ENCODE measurements at regions not wholly inside any gene's neighbourhood (a gene's known extent, or its start where the extent isn't known, plus 50 kb on each side); places are given as distances from the start of the nearest gene placed in this dataset.

DNA sequence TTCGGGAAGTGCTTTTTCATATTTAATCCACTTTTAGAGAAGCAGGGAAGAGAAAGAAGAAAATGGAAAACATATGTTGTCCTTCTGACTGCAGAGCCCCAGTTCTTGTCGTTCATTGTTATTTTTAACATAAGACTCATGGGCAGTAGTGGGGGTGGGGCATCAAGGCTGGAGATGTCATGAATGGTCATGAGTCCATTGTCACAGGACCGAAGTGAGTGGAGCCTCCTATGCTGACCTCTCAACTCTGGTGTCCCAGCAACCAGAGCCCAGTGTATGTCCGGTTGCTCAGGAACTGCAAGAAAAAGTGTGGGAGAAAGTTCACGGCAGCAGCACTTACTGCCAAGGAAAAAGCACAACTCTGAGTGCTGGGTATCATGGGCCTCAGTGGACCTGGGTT, 108.6 kb downstream of the BANF2 start:
- peaks cover 2 to 45% (median 10%) of the 10 kb centered on the region in 5 donors for H3K4me1 ChIP-seq (ENCODE audit: control insufficient read depth in 5 of 5, insufficient read depth in 5 of 5, low read length in 5 of 5)
- H3K4me3 ChIP-seq, result no peak overlapping the region
- TF ChIP-seq, protein P1, sequence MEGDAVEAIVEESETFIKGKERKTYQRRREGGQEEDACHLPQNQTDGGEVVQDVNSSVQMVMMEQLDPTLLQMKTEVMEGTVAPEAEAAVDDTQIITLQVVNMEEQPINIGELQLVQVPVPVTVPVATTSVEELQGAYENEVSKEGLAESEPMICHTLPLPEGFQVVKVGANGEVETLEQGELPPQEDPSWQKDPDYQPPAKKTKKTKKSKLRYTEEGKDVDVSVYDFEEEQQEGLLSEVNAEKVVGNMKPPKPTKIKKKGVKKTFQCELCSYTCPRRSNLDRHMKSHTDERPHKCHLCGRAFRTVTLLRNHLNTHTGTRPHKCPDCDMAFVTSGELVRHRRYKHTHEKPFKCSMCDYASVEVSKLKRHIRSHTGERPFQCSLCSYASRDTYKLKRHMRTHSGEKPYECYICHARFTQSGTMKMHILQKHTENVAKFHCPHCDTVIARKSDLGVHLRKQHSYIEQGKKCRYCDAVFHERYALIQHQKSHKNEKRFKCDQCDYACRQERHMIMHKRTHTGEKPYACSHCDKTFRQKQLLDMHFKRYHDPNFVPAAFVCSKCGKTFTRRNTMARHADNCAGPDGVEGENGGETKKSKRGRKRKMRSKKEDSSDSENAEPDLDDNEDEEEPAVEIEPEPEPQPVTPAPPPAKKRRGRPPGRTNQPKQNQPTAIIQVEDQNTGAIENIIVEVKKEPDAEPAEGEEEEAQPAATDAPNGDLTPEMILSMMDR (IDR thresholded peaks at IDR 0.05; ENCODE audit: control extremely low read depth, extremely low read depth), result no peak
- DNase-seq (peak; percentile 63 to 82 (median 77)), ATAC-seq (ENCODE audit: insufficient read depth, low FRiP score) (peak; percentile 22)
- H3K27me3 ChIP-seq (ENCODE audit: control insufficient read depth in 3 of 3, insufficient read depth in 3 of 3, low read length in 2 of 3), result no peaks in the 10 kb centered on the region
- H3K27ac ChIP-seq (ENCODE audit: low read depth in 1 of 2, low read length in 1 of 2), result peak overlapping the region in 1 of 2 donors; percentile 30
- WGBS, 2 donors, result 59 to 78% methylated on average over 5 of the region's 5 CpGs
- H3K9ac ChIP-seq (ENCODE audit: insufficient read depth in 1 of 2, low read length in 2 of 2), result no peak overlapping the region
- no peaks in the 10 kb centered on the region for H3K9me3 ChIP-seq (ENCODE audit: control insufficient read depth in 4 of 4, insufficient read depth in 3 of 4, low read length in 3 of 4)
- H3K36me3 ChIP-seq (ENCODE audit: control insufficient read depth in 4 of 4, insufficient read depth in 4 of 4, low read length in 4 of 4), result no peaks in the 10 kb centered on the region

DNA sequence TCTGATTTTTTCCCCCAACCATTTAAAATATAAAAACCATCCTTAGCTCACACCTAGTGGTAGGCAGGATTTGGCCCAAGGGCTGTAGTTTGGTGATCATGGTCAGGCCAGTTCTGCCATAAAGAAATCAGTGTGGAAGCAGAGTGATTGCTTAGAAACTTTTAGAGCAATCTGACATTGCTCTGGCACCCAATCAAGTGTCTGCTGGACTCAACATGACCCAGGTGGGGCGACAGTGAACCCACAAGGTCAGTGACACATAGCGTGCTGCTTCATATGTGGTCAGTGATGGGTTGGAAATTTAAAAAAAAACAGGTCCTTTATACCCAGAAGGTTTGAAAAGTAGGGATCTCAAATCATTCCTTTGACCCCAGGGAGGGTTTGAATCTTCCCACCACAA, 107.9 kb downstream of the BANF2 start:
- no peaks in the 10 kb centered on the region for H3K9me3 ChIP-seq (ENCODE audit: control insufficient read depth in 4 of 4, insufficient read depth in 3 of 4, low read length in 3 of 4)
- no peak overlapping the region for H3K9ac ChIP-seq (ENCODE audit: insufficient read depth in 1 of 2, low read length in 2 of 2)
- peak in 1 of 3 donors; percentile 35 for DNase-seq
- H3K4me1 ChIP-seq (ENCODE audit: control insufficient read depth in 5 of 5, insufficient read depth in 5 of 5, low read length in 5 of 5), result peaks cover 2 to 45% (median 10%) of the 10 kb centered on the region in 5 donors
- H3K27ac ChIP-seq (ENCODE audit: low read depth in 1 of 2, low read length in 1 of 2), result no peak overlapping the region
- TF ChIP-seq, protein P1 (IDR thresholded peaks at IDR 0.05; ENCODE audit: control extremely low read depth, extremely low read depth), result no peak
- no peaks in the 10 kb centered on the region for H3K36me3 ChIP-seq (ENCODE audit: control insufficient read depth in 4 of 4, insufficient read depth in 4 of 4, low read length in 4 of 4)
- WGBS, 2 donors, result 79 to 87% methylated on average over 2 of the region's 2 CpGs
- H3K4me3 ChIP-seq, result no peak overlapping the region
- no peaks in the 10 kb centered on the region for H3K27me3 ChIP-seq (ENCODE audit: control insufficient read depth in 3 of 3, insufficient read depth in 3 of 3, low read length in 2 of 3)
- no peak for ATAC-seq (ENCODE audit: insufficient read depth, low FRiP score)

DNA sequence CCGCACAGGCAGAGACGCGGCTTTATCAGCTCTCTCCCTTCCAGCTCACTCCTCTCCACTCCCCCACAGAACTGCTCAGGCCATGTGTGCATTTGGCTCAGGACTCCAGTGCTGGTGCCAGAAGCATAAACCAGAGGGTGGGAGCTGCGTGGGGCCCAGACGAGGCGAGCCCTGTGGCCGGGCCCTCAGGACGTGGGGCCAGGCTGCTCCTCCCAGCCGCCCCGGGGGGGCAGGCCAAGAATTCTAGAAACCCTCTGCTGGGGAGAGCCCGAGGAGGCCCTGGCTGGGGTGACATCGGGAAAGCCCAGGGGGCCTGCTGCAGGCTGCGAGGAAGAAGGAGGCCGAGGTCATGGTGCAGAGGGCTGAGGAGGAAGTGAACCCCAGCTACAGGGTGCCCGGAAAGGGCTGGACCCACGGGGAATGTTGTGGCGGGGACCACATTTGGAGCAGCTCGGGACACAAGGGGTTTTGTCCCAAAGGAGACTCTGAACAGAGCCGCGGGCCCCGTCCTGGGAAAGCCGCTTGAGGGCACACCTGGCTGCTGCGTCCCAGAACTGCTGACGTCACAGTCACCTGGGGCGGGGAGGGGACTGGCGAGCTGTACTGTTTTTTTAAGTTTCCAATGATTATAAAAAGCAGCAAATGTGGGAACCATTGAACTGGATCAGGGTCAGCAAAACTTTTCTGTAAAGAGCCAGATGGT, 107.1 kb downstream of the BANF2 start:
- Histone ChIP-seq H3K9ac (ENCODE audit: insufficient read depth in 1 of 2, low read length in 2 of 2) (peak overlapping the region in 1 of 2 donors; percentile 56), H3K27me3 (ENCODE audit: control insufficient read depth in 3 of 3, insufficient read depth in 3 of 3, low read length in 2 of 3) (no peaks in the 10 kb centered on the region), H3K27ac (ENCODE audit: low read depth in 1 of 2, low read length in 1 of 2) (peak overlapping the region in 1 of 2 donors; percentile 55), H3K4me1 (ENCODE audit: control insufficient read depth in 5 of 5, insufficient read depth in 5 of 5, low read length in 5 of 5) (peaks cover 2 to 45% (median 10%) of the 10 kb centered on the region in 5 donors), H3K9me3 (ENCODE audit: control insufficient read depth in 4 of 4, insufficient read depth in 3 of 4, low read length in 3 of 4) (no peaks in the 10 kb centered on the region), H3K4me3 (no peak overlapping the region), H3K36me3 (ENCODE audit: control insufficient read depth in 4 of 4, insufficient read depth in 4 of 4, low read length in 4 of 4) (no peaks in the 10 kb centered on the region)
- WGBS, 2 donors, result 60 to 79% methylated on average over 25 to 26 of the region's 26 CpGs
- TF ChIP-seq, protein P1 (IDR thresholded peaks at IDR 0.05; ENCODE audit: control extremely low read depth, extremely low read depth), result no peak
- ATAC-seq (ENCODE audit: insufficient read depth, low FRiP score), result peak; percentile 55
- DNase-seq, result peak; percentile 95 to 98 (median 97)
